GM21529 (cell line): ENCODE measurements at regions not wholly inside any gene's neighbourhood (a gene's known extent, or its start where the extent isn't known, plus 50 kb on each side); places are given as distances from the start of the nearest gene placed in this dataset.

Experiments used
- ATAC-seq: cut with Tn5 transposase; IDR thresholded peaks from one replicate; pipeline ENCODE4 v1.9.1; 2021; ENCODE audit not compliant: unreplicated experiment

DNA sequence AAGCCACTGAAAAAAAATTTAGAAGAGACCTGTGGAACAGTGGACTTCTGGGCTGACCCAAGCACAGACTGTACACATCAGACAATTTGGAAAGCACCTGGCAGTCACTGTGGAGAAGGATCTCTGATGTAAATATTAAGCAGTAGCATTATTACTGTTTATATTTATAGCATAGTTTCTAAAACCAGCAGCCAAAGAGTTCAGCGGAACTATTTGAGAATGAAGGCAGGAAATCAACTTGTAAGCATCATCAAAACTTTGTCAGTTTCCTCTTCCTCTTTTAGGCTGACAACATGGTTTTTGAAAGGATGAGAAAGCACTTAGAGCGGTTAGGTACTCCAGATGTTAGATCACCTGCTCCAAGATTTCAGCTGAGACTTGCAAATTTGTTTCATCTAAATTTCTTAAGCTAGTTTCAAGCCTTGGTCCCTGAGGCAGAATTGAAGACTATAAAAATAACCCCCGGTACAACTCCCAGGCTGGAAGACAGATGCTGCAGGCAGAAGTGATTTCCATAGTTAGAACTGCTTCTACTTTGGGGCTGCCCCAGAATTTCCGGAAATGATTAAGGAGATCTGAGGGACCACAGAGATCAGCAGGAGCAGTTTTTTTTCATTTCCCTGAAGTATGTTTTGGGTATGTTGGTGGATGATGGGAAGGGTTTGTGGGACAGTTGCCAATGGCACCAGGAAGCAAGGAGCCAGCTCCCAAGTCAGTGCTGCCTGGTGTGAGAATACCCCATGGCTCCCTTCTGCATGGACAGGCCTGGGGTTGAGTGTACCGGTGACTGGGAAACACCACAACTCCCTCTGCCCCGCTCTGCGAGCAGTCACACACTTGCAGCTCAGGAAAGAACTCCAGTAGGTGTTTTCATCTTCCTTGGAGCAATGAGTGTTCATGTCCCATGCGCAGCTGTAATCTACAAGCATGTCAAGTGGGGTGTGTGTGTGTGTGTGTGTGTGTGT is 354.5 kb downstream of the NUAK1 start:
- peak; percentile 88 for ATAC-seq

DNA sequence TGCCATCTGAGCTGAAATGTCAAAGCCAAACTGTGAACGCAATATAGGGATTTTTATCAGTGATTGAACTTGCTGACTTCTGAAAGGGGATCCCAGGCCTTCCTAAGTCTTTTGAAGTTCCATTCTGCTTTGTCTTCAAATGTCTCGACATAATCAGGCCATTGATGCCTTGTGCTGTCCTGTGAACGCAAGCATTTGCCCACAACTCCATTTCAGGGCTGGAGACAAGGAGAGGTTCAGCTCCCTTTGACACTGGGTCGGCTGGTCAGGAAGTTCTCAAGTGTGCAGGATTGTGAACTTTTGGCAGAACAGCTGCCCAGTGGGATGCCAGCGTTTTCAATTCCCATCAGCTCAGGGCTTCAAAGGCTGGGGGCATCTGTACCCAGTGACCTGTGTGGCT is 345.3 kb downstream of the NUAK1 start:
- no peak for ATAC-seq

DNA sequence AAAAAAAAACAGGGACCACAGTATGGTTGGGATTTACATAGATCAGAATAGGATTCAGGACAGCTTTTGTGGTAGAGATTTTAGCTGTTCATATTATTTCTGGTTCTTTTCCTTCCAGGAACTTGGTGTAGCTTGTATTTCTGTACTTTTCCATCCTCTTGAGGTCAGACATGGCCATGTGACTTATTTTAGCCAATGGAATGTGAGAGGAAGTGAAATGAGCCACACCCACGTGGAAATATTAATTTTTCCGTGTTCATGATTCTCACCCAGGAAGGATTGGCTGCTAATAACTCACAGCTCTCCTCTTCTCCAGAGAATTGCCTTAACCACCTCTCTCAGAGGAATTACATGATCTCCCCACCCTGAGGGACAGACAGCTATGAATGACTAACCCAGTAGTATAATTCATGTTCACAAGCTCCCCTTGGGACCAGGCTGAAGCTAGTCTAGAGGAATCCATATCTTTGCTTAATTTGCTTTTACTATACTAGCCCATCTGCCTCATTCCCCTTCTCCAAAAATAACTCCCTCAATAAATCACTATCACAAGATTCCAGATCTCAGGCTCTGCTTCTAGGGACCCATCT is 340.4 kb downstream of the NUAK1 start:
- ATAC-seq = no peak

DNA sequence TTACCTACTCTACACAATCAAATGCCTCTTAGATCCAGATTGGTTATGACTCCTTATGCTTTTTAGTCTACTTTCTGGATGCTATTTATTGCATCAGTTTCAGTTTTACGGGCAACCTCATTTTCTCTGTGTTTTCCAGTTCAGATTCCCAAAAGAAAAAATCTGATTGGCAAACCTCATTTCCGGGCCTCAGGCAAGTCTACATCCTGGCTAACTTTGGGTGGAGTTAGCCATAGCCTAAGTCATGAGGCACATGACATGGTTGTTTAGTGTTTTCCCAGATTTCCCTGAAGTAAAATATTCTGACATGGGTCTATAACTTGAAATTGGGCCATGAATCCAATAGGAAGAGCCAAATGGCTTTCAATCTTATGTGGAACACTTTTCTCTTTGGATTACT is 339.7 kb downstream of the NUAK1 start:
- ATAC-seq = no peak

DNA sequence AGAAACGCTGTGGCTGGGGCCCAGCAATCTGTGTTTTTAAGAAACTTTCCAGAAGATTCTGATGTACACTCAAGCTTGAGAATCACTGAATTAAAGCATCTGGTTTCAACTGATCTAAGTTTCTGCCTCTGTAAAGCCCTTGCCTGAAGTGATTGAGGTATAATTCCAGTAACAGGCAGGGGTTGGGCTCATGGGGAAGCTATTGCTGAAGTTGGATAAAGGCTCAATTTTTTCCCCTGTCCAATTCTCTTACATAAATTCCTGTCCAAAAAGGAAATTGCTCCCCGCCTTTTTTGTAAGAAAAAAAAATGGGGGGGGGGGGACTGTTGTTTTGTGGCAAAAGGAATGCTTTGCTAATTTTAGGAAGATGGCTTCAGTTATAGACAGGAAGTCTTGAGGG is 337.4 kb downstream of the NUAK1 start:
- no peak for ATAC-seq

DNA sequence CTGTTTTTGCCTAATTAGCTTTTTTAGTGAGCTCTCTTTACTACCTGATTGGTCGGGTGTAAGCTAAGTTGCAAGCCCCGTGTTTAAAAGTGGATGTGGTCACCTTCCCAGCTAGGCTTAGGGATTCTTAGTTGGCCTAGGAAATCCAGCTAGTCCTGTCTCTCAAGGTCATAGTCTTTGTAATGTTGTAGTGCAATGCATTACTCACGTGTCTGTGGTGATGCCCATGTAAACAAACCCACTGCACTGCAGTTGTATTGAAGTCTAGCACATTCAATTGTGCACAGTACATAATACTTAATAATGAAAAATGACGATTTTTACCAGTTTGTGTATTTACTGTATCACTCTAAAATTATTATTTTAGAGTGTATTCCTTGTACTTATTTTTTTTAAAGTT is 335.5 kb downstream of the NUAK1 start:
- no peak for ATAC-seq

DNA sequence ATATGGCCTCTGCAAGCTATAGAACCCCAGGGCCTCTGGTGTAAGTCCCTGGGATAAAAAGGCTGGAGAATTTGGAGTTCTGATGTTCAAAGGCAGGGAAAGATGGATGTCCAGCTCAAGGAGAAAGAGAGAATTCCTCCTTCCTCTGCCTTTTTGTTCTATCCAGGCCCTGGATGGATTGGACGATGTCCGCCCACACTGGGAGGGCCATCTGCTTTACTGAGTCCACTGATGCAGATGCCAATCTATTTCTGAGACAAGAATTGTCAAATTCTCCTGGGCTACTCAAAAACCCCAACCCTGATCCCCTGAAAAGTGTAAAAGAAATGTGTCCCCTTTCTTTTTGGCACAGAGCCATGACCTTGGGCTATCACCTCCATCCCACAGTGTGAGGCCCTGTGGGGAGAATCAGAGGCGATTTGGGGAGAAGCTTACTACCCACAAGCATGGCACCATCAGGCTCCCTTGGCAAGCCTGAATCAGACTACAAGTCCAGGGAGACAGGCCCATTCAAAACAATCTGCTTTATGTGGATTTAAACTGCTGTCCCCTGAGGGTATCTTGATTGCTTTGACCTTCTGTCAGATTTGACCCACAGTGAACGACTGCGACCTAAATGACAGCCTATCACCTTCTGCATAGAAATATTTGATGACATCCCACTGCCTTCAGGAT is 334.0 kb downstream of the NUAK1 start:
- no peak for ATAC-seq

DNA sequence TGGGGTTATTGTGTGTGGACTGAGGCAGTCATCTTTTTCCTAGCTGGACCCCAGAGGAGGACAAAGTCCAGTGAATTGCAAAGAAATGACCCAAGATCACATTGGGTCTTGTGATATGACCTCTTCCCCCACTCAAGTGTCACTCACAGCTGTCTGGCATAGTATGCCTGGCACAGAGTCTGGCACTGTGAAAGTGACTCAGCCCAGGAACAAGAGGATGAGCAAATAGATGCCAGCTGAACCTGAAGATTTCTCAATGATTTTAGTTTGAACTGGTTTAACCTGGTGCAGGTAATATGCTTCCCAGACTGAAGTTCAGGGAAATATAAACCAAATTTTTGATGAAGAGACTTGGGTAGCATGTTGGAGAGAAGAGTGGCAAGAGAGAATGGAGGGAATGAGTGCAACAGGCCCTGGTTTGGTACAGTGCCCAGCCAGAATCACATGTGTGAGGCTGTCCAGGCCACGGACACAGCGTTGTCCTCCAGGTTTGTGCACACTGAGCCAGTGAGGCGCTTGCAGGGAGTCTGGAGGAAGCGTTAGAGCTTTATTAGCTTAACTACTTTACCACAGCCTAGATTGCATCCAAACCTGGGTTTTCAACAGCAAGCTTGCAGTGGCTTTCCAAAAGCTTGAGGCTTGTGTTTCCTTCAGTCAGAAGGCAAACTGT is 332.9 kb downstream of the NUAK1 start:
- ATAC-seq = no peak

DNA sequence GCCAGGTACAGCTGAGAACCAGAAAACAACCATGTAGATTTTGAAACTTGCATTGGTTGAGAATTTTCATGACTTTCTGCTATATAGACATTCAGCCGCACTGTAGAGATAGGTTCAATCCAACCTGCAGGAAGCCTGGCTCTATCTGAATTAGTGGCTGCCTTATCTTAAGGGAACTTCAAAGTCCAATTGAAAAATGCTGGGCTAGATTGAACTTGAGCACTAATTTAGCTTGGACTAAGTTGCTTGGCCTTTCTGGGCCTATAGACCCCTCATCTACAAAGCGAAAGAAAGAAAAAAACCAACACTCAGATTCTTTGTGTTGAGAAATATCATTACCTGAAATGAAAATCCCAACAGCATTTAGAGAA is 332.4 kb downstream of the NUAK1 start:
- no peak for ATAC-seq

DNA sequence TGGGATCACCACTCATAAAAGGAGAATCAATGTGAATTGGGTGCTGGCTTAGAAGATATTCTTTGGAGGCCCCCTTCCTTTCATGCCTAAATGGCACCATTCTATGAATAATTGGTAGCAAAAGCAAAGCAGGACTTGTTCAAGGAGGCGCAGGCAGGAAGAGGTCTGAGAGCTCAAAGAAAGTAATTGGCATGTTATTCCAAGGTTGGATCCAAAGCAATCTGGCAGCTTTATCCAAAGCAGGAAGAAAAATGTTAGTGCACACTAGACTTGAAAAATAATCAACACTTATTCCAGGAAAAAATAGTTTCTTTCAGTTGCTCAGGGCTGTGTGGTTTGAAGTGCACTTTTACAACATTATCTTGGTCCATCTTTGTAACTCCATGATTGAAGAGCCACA is 326.4 kb downstream of the NUAK1 start:
- ATAC-seq = no peak

DNA sequence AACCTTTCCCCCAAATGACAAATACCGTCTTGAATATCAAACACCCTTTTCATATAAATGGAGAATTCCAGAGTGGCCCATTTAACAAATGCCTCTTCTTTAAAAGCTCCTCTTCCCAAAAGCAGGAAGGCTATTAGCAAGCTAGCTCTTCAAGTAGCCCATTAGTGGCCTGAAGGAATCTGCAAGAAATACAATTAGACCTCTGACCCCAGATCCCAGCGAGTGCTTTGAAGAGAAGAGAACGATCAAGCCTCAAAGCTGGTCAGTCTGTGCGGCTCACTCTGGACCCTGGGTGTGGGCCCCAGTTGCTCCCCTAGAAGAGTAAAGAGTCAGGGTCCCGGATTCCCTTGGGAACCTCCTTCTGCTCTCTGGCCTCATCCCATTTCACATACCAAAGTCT is 325.6 kb downstream of the NUAK1 start:
- ATAC-seq = no peak

DNA sequence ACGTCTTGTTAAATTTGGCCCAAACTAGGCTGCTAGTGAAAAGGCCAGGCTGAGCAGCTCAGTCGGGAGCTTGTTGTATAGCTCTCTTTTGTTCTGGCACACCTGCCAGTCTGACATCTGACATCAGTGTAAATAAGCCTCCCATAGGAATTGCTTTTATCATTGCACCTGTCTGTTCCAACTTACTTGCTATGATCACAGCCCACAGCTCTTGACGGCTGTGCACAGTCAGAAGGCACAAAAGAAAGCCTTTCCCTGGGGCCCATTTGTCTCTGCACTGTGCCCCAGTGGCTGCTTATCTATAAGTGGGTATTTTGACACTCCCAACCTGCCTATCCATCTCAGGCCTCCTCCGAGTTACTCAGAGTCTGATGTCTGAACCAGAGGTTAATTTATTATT is 324.5 kb downstream of the NUAK1 start:
- no peak for ATAC-seq

DNA sequence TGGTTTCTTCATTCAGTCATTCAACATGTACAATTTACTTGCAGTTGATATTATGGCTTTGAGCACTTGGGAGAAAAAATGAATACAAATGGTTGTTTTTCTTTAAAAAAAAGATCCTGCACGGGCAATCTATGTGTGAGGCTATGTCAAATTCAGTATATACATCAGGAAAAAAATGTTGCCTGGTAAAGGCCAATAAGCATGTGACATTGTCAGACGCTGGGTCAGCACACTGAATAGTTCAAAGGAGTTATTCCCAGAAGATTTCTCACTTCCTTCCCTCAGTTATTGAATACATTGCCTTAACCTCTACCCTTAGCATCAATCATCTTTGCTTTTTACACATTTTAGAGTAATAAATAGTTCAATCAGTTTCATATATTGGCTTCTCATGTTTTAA is 319.2 kb downstream of the NUAK1 start:
- no peak for ATAC-seq

DNA sequence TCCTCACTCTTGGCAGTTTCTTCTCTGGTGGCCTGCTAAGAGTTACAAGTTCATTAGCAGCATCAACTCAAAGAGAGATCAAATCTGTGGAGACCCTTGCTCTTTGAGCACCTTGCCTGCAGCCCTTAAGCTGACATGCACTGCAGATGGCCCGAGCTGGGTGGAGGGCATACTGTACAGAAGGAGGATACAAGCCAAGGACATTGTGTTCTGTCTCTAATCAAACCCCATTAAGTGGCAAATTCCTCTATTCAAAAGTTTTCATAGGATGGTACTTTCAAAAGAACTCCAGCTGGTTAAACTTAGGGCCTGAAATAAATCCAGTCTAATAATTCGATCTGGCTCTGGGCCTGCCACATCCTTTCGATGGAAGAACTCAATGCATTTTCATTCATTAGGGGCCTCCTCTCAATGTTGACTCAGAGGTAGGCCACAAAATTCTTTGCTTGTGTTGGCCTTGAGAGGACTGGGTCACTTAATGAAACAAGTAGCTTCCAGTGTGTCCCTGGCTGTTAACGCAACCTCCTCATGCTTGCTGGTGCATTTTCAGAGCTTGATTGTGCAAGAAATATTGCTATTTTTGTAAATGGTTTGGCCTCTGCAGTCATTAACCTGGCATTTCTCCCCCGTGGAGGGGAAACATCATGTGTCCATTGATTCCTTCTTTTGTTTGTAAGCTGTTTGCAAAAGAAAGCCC is 318.2 kb downstream of the NUAK1 start:
- no peak for ATAC-seq

DNA sequence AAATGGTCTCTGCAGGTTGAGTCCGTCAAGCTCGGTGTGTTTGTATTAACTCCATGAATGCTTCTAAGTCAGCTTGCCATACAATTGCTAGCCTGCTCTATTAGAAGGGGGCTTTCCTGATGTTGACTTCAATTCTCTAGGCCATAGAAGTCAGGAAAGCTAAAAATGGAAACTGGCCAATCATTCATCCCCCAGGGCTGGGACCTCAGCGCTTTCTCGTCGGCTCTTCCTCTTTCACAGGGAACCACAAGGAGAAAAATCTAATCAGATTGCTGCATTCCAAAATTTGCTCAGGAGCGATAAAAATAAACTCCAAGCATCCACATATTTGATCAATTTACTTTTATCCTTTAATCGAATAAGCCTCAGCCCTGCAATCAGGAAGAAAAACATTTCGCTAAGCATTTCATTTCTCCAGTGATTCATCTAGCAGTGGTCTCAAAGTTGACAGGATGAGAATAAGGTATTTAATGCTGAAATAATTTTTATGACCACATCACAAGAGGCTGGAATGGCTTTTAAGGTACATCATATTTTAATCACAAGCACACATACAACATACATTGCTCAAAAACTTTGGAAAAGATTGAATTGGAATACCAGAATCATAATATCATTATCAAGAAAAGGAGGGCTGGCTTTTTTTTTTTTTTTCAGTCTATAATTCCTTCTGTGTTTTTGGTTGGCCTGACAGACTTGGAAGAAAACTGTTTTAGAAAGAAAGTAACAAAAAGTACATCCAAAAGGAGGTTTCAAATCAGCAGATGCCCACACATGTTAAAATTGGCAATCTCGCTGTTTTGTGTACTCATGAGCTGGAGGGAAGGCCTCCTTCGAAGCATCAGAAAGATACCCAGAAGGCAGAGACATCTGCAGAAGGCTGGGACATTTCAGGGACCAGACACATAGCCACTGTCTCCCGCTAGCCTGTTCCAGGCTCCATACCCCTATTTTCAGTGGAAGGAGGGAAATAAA is 316.3 kb downstream of the NUAK1 start:
- ATAC-seq = no peak

DNA sequence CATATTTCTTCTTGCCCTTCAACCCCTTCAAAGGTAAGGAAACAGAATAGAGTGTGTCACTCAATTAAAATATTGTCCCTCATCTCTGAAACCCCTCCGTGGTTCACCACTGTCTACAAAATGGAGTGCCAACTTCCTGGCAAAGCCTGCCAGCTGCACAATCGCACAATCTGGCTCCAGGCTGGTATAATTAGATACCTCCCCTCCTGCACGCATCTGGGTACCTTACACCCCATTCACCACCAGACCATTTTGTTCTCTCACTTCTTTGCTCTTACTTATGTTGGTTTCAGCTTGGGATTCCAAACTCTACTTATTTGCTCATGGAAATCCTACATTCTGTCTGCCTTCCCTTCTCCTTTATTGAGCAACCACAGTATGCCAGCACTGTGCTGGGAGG is 314.9 kb downstream of the NUAK1 start:
- no peak for ATAC-seq

DNA sequence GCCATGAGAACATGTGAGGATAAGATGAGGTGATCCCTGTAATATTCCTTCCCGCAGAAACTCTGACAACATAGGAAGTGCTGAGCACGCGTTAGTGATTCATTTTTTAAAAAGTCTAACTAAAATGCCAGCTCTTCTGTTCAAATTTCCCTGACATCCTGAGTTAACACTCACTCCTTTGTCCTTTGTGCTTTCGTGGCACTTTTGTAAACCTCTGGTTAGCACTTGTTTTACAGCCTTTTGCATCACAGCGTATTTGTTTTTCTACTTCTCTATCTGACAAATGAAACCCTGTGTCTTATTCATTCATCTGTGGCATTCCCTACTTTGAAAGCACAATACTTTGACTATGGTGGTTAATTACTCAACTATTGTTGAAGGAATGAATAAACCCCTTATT is 313.6 kb downstream of the NUAK1 start:
- no peak for ATAC-seq

DNA sequence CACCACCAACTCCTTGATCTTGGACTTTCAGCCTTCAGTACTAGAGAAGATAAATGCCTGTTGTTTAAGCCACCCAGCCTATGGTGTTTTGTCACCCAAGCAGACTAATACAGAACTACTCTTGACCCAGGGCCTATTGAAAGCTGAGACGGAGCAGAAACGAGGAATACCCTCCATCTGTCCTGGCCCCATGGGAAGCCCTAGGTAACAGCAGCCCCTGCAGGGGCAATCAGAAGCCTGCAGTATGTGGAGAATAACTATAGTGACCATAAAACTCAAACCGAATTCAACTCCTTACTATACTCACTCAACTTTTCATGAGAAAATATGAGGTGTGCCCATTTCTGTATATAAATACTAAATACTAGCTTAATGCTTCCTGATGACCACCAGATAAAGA is 307.4 kb downstream of the NUAK1 start:
- ATAC-seq = no peak

DNA sequence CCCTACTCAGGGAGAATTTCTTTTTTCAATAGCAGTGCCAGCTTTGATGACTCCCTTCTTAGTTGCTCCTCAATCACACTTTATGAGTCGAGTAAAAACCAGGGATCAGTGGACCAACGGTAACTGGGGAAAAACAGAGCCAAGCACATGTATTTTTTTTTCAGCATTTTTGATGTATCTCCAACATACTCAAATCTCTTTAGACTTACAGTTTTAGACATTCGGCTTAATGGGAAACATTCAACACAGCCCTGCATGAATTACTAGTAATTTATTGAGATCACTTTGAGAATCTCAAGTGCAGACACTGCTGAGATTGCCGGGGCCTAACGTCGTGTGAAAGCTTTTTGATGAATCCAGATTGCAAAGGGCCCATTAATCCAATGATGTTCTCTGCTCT is 306.7 kb downstream of the NUAK1 start:
- no peak for ATAC-seq

DNA sequence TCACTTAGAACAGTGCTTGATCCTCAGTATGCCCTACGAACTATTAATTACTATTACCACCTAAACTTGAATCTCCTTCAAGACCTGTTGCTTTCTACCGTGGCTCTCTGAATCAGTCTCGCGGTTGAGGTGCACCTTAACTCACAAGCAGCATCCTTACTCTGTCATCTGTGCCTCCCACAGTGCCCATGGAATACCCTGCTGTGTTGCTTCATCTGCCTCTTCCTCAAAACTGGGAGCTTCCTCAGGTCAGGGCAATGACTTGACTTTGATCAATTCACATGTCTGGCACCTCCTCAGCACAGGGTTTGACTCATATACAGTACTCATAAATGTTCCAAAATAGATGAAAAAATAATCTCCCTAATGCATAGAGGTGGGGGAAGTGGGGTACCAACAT is 305.9 kb downstream of the NUAK1 start:
- no peak for ATAC-seq
